Endodermal cell (in vitro differentiated cells): ENCODE measurements at regions not wholly inside any gene's neighbourhood (a gene's known extent, or its start where the extent isn't known, plus 50 kb on each side); places are given as distances from the start of the nearest gene placed in this dataset.

Source experiments
- DNase-seq: peaks from one replicate; pipeline ENCODE4 v3.0.0-alpha.2; 2017
- H3K27ac ChIP-seq: 2 replicates; pipeline ENCODE4 v1.5.1; 2013; ENCODE audit warnings: mild to moderate bottlenecking, low read depth, low read length, moderate library complexity
- H3K27me3 ChIP-seq: 2 replicates; pipeline ENCODE4 v1.6.1; 2013; ENCODE audit warnings: mild to moderate bottlenecking, low read length, moderate library complexity; ENCODE audit not compliant: insufficient read depth, control insufficient read depth, poor library complexity, severe bottlenecking
- H3K36me3 ChIP-seq: 2 replicates; pipeline ENCODE4 v1.7.0; 2013; ENCODE audit warnings: mild to moderate bottlenecking, low read length, moderate library complexity; ENCODE audit not compliant: control insufficient read depth, insufficient read depth
- H3K4me1 ChIP-seq: one replicate; pipeline ENCODE4 v1.7.0; 2013; ENCODE audit warnings: low read length; ENCODE audit not compliant: control insufficient read depth, insufficient read depth
- H3K4me3 ChIP-seq: 2 replicates; pipeline ENCODE4 v1.5.1; 2013; ENCODE audit warnings: mild to moderate bottlenecking, low read length, moderate library complexity
- H3K9ac ChIP-seq: 2 replicates; pipeline ENCODE4 v1.6.1; 2013; ENCODE audit warnings: mild to moderate bottlenecking, low read length, moderate library complexity; ENCODE audit not compliant: poor library complexity, severe bottlenecking; ENCODE audit errors: extremely low read depth
- H3K9me3 ChIP-seq: 2 replicates; pipeline ENCODE4 v1.6.1; 2013; ENCODE audit warnings: mild to moderate bottlenecking, low read length, moderate library complexity; ENCODE audit not compliant: control insufficient read depth
- H3K27ac Mint-ChIP-seq: 2 replicates; pipeline ENCODE4 v1.8.0; 2020; ENCODE audit warnings: mixed read lengths
- H3K27me3 Mint-ChIP-seq: 2 replicates; pipeline ENCODE4 v1.8.0; 2021; ENCODE audit warnings: mild to moderate bottlenecking, mixed read lengths; ENCODE audit not compliant: insufficient read depth
- H3K36me3 Mint-ChIP-seq: 2 replicates; pipeline ENCODE4 v1.8.0; 2020; ENCODE audit warnings: low read depth, mixed read lengths
- H3K4me1 Mint-ChIP-seq: 2 replicates; pipeline ENCODE4 v1.8.0; 2020; ENCODE audit warnings: mixed read lengths
- H3K4me3 Mint-ChIP-seq: 2 replicates; pipeline ENCODE4 v1.8.0; 2020; ENCODE audit warnings: mild to moderate bottlenecking, moderate library complexity, mixed read lengths
- H3K9me3 Mint-ChIP-seq: 2 replicates; pipeline ENCODE4 v1.8.0; 2020; ENCODE audit warnings: mild to moderate bottlenecking, mixed read lengths
- WGBS, 2 experiments: methylation state at CpG; one replicate each; pipeline versions ENCODE4 v1.1.5 to v1.1.7; 2013; ENCODE audit warnings: missing lambda C conversion rate in 2 of 2, mixed read lengths in 1 of 2; ENCODE audit not compliant: insufficient coverage in 1 of 2, insufficient read length in 1 of 2; 5-methylcytosine and 5-hydroxymethylcytosine counted together
- TF ChIP-seq, protein P1 (sequence below): fragments of 200-600 bp; sonication (generic); conservative IDR thresholded peaks from 2 replicates; pipeline ENCODE4 v1.5.0; 2021; ENCODE audit warnings: antibody characterized with exemption, mild to moderate bottlenecking

DNA sequence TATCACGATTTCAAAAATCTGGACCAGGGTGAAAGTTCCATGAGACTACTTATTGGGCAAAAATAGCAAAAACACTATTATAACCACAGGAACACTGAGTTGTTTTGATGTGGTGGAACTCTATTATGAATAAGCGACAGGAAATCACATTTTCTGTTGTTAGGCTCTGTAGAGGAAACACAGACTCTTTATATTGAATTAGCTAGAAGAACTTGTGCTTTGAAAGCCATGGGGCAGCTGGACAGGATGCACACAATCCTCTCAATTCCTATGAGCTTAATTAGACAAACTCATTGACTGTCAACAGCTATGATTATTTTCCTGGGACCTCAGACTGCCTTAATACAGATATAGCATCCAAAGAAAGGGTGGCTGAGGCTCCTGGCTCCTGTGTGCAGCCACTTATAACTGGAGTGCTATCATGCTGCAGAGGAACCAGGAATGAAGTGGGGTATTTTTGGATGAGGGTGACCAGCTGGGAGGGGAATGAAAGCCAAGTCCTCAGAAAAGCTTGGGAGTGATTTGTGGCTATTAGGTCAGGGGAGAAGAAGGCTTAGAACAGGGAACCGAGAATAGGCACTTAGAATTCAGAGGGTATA lies 657.3 kb downstream of the TYW1 start:
- no peak for DNase-seq
- no peaks in the 10 kb centered on the region for H3K9me3 Mint-ChIP-seq
- H3K27me3 Mint-ChIP-seq = peaks cover 2% of the 10 kb centered on the region
- Histone ChIP-seq H3K27ac (no peak overlapping the region), H3K36me3 (no peaks in the 10 kb centered on the region), H3K4me3 (no peak overlapping the region), H3K27me3 (no peaks in the 10 kb centered on the region), H3K4me1 (no peaks in the 10 kb centered on the region), H3K9me3 (no peaks in the 10 kb centered on the region), H3K9ac (no peak overlapping the region)
- peaks cover 3% of the 10 kb centered on the region for H3K4me1 Mint-ChIP-seq
- no peaks in the 10 kb centered on the region for H3K36me3 Mint-ChIP-seq
- H3K4me3 Mint-ChIP-seq = no peak overlapping the region
- 76 to 83% methylated on average over 2 to 3 of the region's 3 CpGs for WGBS, 2 experiments
- H3K27ac Mint-ChIP-seq = no peak overlapping the region
- TF ChIP-seq, protein P1, sequence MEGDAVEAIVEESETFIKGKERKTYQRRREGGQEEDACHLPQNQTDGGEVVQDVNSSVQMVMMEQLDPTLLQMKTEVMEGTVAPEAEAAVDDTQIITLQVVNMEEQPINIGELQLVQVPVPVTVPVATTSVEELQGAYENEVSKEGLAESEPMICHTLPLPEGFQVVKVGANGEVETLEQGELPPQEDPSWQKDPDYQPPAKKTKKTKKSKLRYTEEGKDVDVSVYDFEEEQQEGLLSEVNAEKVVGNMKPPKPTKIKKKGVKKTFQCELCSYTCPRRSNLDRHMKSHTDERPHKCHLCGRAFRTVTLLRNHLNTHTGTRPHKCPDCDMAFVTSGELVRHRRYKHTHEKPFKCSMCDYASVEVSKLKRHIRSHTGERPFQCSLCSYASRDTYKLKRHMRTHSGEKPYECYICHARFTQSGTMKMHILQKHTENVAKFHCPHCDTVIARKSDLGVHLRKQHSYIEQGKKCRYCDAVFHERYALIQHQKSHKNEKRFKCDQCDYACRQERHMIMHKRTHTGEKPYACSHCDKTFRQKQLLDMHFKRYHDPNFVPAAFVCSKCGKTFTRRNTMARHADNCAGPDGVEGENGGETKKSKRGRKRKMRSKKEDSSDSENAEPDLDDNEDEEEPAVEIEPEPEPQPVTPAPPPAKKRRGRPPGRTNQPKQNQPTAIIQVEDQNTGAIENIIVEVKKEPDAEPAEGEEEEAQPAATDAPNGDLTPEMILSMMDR = no peak

DNA sequence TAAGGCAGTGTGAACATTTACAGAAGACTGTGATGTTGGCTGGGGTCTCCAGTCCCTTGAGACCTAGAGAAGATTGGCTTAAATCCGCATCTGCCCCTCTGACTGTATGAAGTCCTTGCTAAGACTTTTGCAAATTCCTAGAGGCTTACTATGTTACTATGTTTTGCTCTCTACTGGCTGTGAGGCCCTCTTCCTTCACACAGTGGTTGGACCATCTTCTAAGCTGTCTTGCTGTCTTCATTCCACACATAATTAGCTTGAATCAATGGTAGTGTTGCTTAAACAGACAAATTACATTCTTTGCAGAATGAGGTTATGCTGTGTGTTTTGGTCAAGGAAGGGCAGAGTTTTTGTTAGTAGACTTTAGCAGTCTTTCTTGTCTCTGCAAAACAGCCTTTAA lies 658.0 kb downstream of the TYW1 start:
- no peak overlapping the region for H3K4me3 Mint-ChIP-seq
- TF ChIP-seq, protein P1 = no peak
- DNase-seq = no peak
- Histone ChIP-seq H3K4me3 (no peak overlapping the region), H3K4me1 (no peaks in the 10 kb centered on the region), H3K27me3 (no peaks in the 10 kb centered on the region), H3K9me3 (no peaks in the 10 kb centered on the region), H3K27ac (no peak overlapping the region), H3K9ac (no peak overlapping the region), H3K36me3 (no peaks in the 10 kb centered on the region)
- H3K4me1 Mint-ChIP-seq = peaks cover 4% of the 10 kb centered on the region
- peaks cover 2% of the 10 kb centered on the region for H3K27me3 Mint-ChIP-seq
- 86 to 100% methylated on average over 1 of the region's 1 CpG for WGBS, 2 experiments
- H3K9me3 Mint-ChIP-seq = no peaks in the 10 kb centered on the region
- H3K36me3 Mint-ChIP-seq = no peaks in the 10 kb centered on the region
- H3K27ac Mint-ChIP-seq = no peak overlapping the region

DNA sequence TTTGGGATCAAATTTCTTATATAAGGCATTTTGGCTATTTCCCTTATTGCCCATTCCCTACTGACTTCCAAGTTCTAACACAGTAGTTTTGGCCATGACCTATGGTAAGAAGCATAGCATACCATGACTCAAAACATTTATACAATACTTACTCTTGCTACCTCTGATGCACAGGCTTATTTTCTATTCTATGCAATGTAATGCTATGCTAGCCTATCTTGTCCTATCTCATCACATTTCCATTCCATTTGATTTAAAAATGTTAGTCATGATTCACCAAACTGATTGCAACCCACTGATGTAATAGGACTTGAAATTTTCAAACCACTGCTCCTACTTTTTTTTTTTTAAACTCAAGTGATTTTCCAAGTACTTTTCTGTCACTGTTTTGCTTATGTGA lies 658.5 kb downstream of the TYW1 start:
- Mint-ChIP-seq H3K36me3 (no peaks in the 10 kb centered on the region), H3K27me3 (peaks cover 2% of the 10 kb centered on the region), H3K4me3 (no peak overlapping the region), H3K27ac (no peak overlapping the region), H3K9me3 (no peaks in the 10 kb centered on the region), H3K4me1 (peaks cover 4% of the 10 kb centered on the region)
- DNase-seq = no peak
- no peaks in the 10 kb centered on the region for H3K4me1 ChIP-seq
- no peak overlapping the region for H3K27ac ChIP-seq
- no peak overlapping the region for H3K4me3 ChIP-seq
- H3K9me3 ChIP-seq = peaks cover 4% of the 10 kb centered on the region
- no peak overlapping the region for H3K9ac ChIP-seq
- H3K36me3 ChIP-seq = no peaks in the 10 kb centered on the region
- H3K27me3 ChIP-seq = no peaks in the 10 kb centered on the region
- TF ChIP-seq, protein P1 = no peak
